SK-N-SH (cell line): ENCODE measurements at regions not wholly inside any gene's neighbourhood (a gene's known extent, or its start where the extent isn't known, plus 50 kb on each side); places are given as distances from the start of the nearest gene placed in this dataset.

Experiments
- EP300 ChIP-seq, 2 experiments: IDR thresholded peaks; 2 replicates each; pipeline versions ENCODE4 v1.4.0 to v1.6.1; 2012; ENCODE audit warnings: borderline replicate concordance in 1 of 2, low read depth in 1 of 2, low read length in 1 of 2
- EZH2phosphoT487 ChIP-seq: fragments of 200-600 bp; sonication (generic); IDR thresholded peaks from 2 replicates; pipeline ENCODE4 v1.6.1; 2017; ENCODE audit warnings: low read depth, mixed run types, mild to moderate bottlenecking, antibody characterized with exemption, moderate library complexity, borderline replicate concordance
- JUND ChIP-seq: IDR thresholded peaks from 2 replicates; pipeline ENCODE4 v1.4.0; 2012
- TF ChIP-seq, protein P1 (sequence below): fragments of 200-600 bp; sonication (generic); IDR thresholded peaks from 2 replicates; pipeline ENCODE4 v1.6.1; 2017; ENCODE audit warnings: antibody characterized with exemption, mild to moderate bottlenecking, moderate library complexity

DNA sequence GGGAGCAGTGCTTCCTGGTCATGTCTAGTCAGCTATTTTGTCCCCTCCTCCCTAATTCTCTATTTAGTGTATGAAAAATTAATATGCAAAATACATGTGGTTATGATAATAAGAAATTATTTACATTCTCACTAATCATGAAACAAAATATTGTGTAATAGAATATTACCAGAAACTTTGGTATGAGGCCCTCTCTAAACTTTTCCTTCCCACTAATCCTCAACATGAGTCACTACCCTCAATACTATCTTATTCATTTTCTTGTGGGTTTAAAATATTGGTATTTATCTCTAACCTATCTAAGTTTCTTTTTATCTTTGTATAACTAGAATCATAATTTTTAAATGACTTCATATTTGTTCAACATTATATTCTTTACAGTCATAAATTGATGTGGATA, 545.9 kb upstream of the PTPRD start:
- TF ChIP-seq, protein P1, sequence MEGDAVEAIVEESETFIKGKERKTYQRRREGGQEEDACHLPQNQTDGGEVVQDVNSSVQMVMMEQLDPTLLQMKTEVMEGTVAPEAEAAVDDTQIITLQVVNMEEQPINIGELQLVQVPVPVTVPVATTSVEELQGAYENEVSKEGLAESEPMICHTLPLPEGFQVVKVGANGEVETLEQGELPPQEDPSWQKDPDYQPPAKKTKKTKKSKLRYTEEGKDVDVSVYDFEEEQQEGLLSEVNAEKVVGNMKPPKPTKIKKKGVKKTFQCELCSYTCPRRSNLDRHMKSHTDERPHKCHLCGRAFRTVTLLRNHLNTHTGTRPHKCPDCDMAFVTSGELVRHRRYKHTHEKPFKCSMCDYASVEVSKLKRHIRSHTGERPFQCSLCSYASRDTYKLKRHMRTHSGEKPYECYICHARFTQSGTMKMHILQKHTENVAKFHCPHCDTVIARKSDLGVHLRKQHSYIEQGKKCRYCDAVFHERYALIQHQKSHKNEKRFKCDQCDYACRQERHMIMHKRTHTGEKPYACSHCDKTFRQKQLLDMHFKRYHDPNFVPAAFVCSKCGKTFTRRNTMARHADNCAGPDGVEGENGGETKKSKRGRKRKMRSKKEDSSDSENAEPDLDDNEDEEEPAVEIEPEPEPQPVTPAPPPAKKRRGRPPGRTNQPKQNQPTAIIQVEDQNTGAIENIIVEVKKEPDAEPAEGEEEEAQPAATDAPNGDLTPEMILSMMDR, result no peak
- TF ChIP-seq EZH2phosphoT487, result no peak
- TF ChIP-seq EP300 (IDR thresholded peaks at IDR 0.05; ENCODE audit: borderline replicate concordance in 1 of 2, low read depth in 1 of 2, low read length in 1 of 2), result no peak
- TF ChIP-seq JUND, result no peak
